Panc1 (cell line): ENCODE measurements at regions not wholly inside any gene's neighbourhood (a gene's known extent, or its start where the extent isn't known, plus 50 kb on each side); places are given as distances from the start of the nearest gene placed in this dataset.

Experiments
- ATAC-seq: fragments of 200-7000 bp; cut with Tn5 transposase; 2 replicates; pipeline ENCODE4 v1.9.1; 2020; ENCODE audit warnings: mild to moderate bottlenecking, moderate library complexity
- BruUV-seq: library from RNA; stranded (reverse); fragments of 400-500 nt; replicated peaks from 2 replicates; lab custom pipeline; 2021; lab: Mats Ljungman, UMichigan
- CTCF ChIA-PET: fragments of 300-600 bp; sonication (Branson Sonifier 250); formaldehyde crosslinking; loops from one replicate; lab custom pipeline; 2022; ENCODE audit warnings: antibody characterized with exemption; lab: Charles Lee
- POLR2A ChIA-PET: fragments of 300-600 bp; sonication (Branson Sonifier 250); formaldehyde crosslinking; loops from one replicate; lab custom pipeline; 2022; ENCODE audit warnings: antibody characterized with exemption; lab: Charles Lee
- DNase-seq: peaks from one replicate; pipeline ENCODE4 v3.0.0-alpha.2; 2010; ENCODE audit warnings: low read depth, low spot score
- H3K27ac ChIP-seq: 2 replicates; pipeline ENCODE4 v1.5.1; 2011; ENCODE audit warnings: mild to moderate bottlenecking, low read length, inconsistent platforms
- H3K27me3 ChIP-seq: fragments of 200-500 bp; sonication (Bioruptor generic); 2 replicates; pipeline ENCODE4 v1.6.0; 2014; ENCODE audit warnings: low read length, inconsistent platforms; ENCODE audit not compliant: control insufficient read depth, insufficient read depth
- H3K36me3 ChIP-seq: fragments of 200-500 bp; sonication (Bioruptor generic); 2 replicates; pipeline ENCODE4 v1.5.1; 2014; ENCODE audit warnings: inconsistent platforms, mild to moderate bottlenecking, low read length, moderate library complexity; ENCODE audit not compliant: control insufficient read depth, insufficient read depth
- H3K4me1 ChIP-seq: 2 replicates; pipeline ENCODE4 v1.5.1; 2011; ENCODE audit warnings: inconsistent platforms, mild to moderate bottlenecking, low read length, moderate library complexity; ENCODE audit not compliant: control insufficient read depth, insufficient read depth
- H3K4me3 ChIP-seq, 2 experiments: 2 replicates each; pipeline ENCODE4 v1.5.1; 2011 to 2012; ENCODE audit warnings: low read depth in 2 of 2, low read length in 2 of 2, mild to moderate bottlenecking in 2 of 2, inconsistent platforms in 1 of 2, moderate library complexity in 1 of 2
- H3K9me3 ChIP-seq: fragments of 200-500 bp; sonication (Bioruptor generic); 2 replicates; pipeline ENCODE4 v1.5.1; 2014; ENCODE audit warnings: low read depth, mild to moderate bottlenecking, inconsistent platforms, low read length, moderate library complexity; ENCODE audit not compliant: control insufficient read depth, insufficient read depth
- CTCF ChIP-seq: fragments of 450-650 bp; IDR thresholded peaks from 2 replicates; pipeline ENCODE4 v1.5.1; 2017; ENCODE audit warnings: mild to moderate bottlenecking
- POLR2AphosphoS5 ChIP-seq: IDR thresholded peaks from 2 replicates; pipeline ENCODE4 v1.6.1; 2012; ENCODE audit warnings: mild to moderate bottlenecking, low read depth, low read length, moderate library complexity
- SIN3A ChIP-seq: IDR thresholded peaks from 2 replicates; pipeline ENCODE4 v1.6.1; 2012; ENCODE audit warnings: low read depth, mild to moderate bottlenecking, low read length, moderate library complexity, borderline replicate concordance; ENCODE audit not compliant: insufficient read depth
- TCF7L2 ChIP-seq: IDR thresholded peaks from 2 replicates; pipeline ENCODE4 v1.6.1; 2011; ENCODE audit warnings: mild to moderate bottlenecking, low read depth, low read length, inconsistent platforms
- in situ Hi-C: cut with HindIII; loops from 2 replicates; pipeline ENCODE4 v1.10.0; 2016; ENCODE audit warnings: low sequenced_read_pairs, low pct_unique_long_range_greater_than_20kb
- intact Hi-C: fragments of 100-400 bp; cut with micrococcal nuclease; formaldehyde crosslinking; loops from one replicate; pipeline ENCODE4 v1.10.0; 2022; ENCODE audit not compliant: unreplicated experiment
- TF ChIP-seq, protein P1 (sequence below), 2 experiments: IDR thresholded peaks; 2 replicates each; pipeline ENCODE4 v1.6.1; 2011 to 2012; ENCODE audit warnings: low read depth in 2 of 2, control low read depth in 1 of 2, low read length in 1 of 2, mild to moderate bottlenecking in 1 of 2, moderate library complexity in 1 of 2; ENCODE audit not compliant: insufficient read depth in 1 of 2

DNA sequence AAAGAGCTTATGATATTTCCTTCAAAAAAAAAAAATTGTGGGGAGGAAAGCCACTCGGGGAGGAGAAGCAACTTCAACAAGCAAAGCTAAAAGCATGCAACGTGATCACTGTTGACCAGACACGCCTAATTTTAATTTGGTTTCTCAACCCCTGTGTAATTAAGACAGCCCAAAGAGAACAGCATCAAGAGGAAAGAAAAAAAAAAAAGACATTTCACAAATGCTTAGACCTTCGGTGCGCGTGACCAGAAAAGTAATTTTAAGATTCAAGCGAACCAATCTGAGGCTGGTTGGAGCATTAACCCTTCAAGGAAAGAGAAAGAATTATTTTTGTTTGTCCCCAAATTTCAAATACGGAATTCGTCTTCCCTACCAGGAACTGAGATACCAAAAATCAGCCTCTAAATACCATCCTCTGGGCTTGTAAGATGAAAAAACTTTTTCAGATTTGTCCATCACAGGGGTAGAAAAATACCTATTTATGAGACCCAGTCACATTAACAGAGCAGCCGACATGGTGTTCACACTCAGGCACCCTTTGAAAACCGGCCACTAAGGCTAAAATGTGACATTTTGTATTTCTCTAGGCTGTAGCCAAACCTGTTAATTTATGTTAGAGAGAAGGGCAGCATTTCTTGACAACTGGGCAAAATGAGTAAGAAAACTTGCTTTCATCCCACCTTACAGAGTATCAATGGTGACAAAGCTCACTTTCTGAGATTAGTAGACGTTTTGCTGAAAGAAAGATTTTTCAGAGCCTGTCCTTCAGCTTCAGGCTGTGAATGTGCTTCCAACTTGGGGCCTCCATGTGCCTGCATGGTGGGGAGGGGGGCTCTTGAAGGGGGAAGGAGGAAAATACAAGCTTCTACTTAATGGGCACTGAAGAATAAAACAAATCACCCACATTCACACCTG, 179.9 kb upstream of the KLF14 start:
- in situ Hi-C loops: no loop called here
- H3K4me1 ChIP-seq: peaks cover 75% of the 10 kb centered on the region
- ChIA-PET CTCF (interaction anchor here (0.7 to 1.3 kb wide), 2 partner anchors 18 to 258 kb away, joined by 3 to 6 read pairs; no protein-coding TSS in a partner anchor), POLR2A (interaction anchor here (0.6 to 1.9 kb wide), 5 partner anchors 9 to 43 kb away, joined by 3 to 13 read pairs (median 5); no protein-coding TSS in a partner anchor)
- intact Hi-C loops: no loop called here
- peaks cover 12% of the 10 kb centered on the region; the same call in 1 of the 2 replicates for H3K36me3 ChIP-seq
- peak overlapping the region; percentile 100 for H3K27ac ChIP-seq
- ATAC-seq: no peak
- TF ChIP-seq CTCF (no peak), POLR2AphosphoS5 (peak; percentile 54), TCF7L2 (no peak), SIN3A (no peak)
- TF ChIP-seq, protein P1, sequence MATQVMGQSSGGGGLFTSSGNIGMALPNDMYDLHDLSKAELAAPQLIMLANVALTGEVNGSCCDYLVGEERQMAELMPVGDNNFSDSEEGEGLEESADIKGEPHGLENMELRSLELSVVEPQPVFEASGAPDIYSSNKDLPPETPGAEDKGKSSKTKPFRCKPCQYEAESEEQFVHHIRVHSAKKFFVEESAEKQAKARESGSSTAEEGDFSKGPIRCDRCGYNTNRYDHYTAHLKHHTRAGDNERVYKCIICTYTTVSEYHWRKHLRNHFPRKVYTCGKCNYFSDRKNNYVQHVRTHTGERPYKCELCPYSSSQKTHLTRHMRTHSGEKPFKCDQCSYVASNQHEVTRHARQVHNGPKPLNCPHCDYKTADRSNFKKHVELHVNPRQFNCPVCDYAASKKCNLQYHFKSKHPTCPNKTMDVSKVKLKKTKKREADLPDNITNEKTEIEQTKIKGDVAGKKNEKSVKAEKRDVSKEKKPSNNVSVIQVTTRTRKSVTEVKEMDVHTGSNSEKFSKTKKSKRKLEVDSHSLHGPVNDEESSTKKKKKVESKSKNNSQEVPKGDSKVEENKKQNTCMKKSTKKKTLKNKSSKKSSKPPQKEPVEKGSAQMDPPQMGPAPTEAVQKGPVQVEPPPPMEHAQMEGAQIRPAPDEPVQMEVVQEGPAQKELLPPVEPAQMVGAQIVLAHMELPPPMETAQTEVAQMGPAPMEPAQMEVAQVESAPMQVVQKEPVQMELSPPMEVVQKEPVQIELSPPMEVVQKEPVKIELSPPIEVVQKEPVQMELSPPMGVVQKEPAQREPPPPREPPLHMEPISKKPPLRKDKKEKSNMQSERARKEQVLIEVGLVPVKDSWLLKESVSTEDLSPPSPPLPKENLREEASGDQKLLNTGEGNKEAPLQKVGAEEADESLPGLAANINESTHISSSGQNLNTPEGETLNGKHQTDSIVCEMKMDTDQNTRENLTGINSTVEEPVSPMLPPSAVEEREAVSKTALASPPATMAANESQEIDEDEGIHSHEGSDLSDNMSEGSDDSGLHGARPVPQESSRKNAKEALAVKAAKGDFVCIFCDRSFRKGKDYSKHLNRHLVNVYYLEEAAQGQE (IDR thresholded peaks at IDR 0.05; ENCODE audit: insufficient read depth in 1 of 2, low read depth in 2 of 2, low read length in 1 of 2): no peak
- peak overlapping the region; percentile 77 to 82 for H3K4me3 ChIP-seq
- DNase-seq: peak; percentile 90
- H3K27me3 ChIP-seq: no peaks in the 10 kb centered on the region
- TSS peak; percentile 86 for BruUV-seq
- H3K9me3 ChIP-seq: no peaks in the 10 kb centered on the region

- Histone ChIP-seq H3K27ac (peak overlapping the region; percentile 100), H3K27me3 (no peaks in the 10 kb centered on the region), H3K4me3 (peak overlapping the region in 1 of 2 experiments; percentile 77; a peak in 2 of 4 replicates), H3K36me3 (peaks cover 12% of the 10 kb centered on the region; the same call in 1 of the 2 replicates), H3K9me3 (no peaks in the 10 kb centered on the region), H3K4me1 (peaks cover 75% of the 10 kb centered on the region)
- TF ChIP-seq POLR2AphosphoS5 (peak; percentile 17), SIN3A (no peak), CTCF (no peak), TCF7L2 (no peak)
- TF ChIP-seq, protein P1 (IDR thresholded peaks at IDR 0.05; ENCODE audit: insufficient read depth in 1 of 2, low read depth in 2 of 2, low read length in 1 of 2): no peak
- POLR2A ChIA-PET: interaction anchor here (0.6 to 1.3 kb wide), 5 partner anchors 10 to 83 kb away, joined by 3 to 7 read pairs (median 3); no protein-coding TSS in a partner anchor
- BruUV-seq: no TSS peak
- CTCF ChIA-PET: interaction anchor here (0.7 to 0.8 kb wide), 2 partner anchors 18 to 259 kb away, joined by 6 to 7 read pairs; no protein-coding TSS in a partner anchor
- intact Hi-C loops: no loop called here
- no peak for DNase-seq
- no peak for ATAC-seq
- in situ Hi-C loops: no loop called here
These were observed 180.7 kb upstream of the KLF14 start for GRCh38 chr7:130914554-130915294.
